IgD-negative memory B cell (primary cell): ENCODE measurements at regions not wholly inside any gene's neighbourhood (a gene's known extent, or its start where the extent isn't known, plus 50 kb on each side); places are given as distances from the start of the nearest gene placed in this dataset.
A peak's percentile ranks its signal among the peaks of the same experiment; 100 is the strongest.

Experiments used
- H3K27ac Mint-ChIP-seq, 3 donors: one replicate each; pipeline ENCODE4 v1.8.0; 2020 to 2022; ENCODE audit warnings: mild to moderate bottlenecking in 3 of 3, mixed read lengths in 3 of 3, moderate library complexity in 1 of 3
- H3K27me3 Mint-ChIP-seq: one replicate; pipeline ENCODE4 v1.8.0; 2021; ENCODE audit warnings: mixed read lengths
- H3K36me3 Mint-ChIP-seq: one replicate; pipeline ENCODE4 v1.8.0; 2020; ENCODE audit warnings: mild to moderate bottlenecking, mixed read lengths
- H3K4me1 Mint-ChIP-seq, 3 donors: one replicate each; pipeline ENCODE4 v1.8.0; 2020 to 2022; ENCODE audit warnings: mixed read lengths in 3 of 3, mild to moderate bottlenecking in 1 of 3
- H3K4me3 Mint-ChIP-seq, 4 donors: one replicate each; pipeline ENCODE4 v1.8.0; 2020 to 2022; ENCODE audit warnings: mild to moderate bottlenecking in 4 of 4, mixed read lengths in 4 of 4, moderate library complexity in 3 of 4
- H3K9me3 Mint-ChIP-seq, 3 donors: one replicate each; pipeline ENCODE4 v1.8.0; 2020 to 2021; ENCODE audit warnings: mixed read lengths in 3 of 3, mild to moderate bottlenecking in 1 of 3

GRCh38 chr6:29999416-29999815 lies 57.1 kb downstream of the HLA-A start:
- Mint-ChIP-seq H3K27ac (peak overlapping the region in 1 of 3 donors; percentile 8), H3K9me3 (peaks cover 0 to 3% (median 0%) of the 10 kb centered on the region in 3 donors), H3K4me1 (no peaks in the 10 kb centered on the region), H3K4me3 (no peak overlapping the region), H3K27me3 (peaks cover 11% of the 10 kb centered on the region), H3K36me3 (peaks cover 9% of the 10 kb centered on the region)

- H3K4me3 Mint-ChIP-seq = no peak overlapping the region
- peaks cover 0 to 3% (median 0%) of the 10 kb centered on the region in 3 donors for H3K9me3 Mint-ChIP-seq
- peaks cover 9% of the 10 kb centered on the region for H3K36me3 Mint-ChIP-seq
- no peak overlapping the region for H3K27ac Mint-ChIP-seq
- H3K27me3 Mint-ChIP-seq = peaks cover 15% of the 10 kb centered on the region
- no peaks in the 10 kb centered on the region for H3K4me1 Mint-ChIP-seq
Observed at GRCh38 chr6:30000156-30000791, 57.9 kb downstream of the HLA-A start.

GRCh38 chr6:30002871-30003270 lies 58.2 kb upstream of the POLR1H start:
- no peak overlapping the region for H3K27ac Mint-ChIP-seq
- H3K27me3 Mint-ChIP-seq = peaks cover 30% of the 10 kb centered on the region
- no peak overlapping the region for H3K4me3 Mint-ChIP-seq
- peaks cover 4 to 10% (median 8%) of the 10 kb centered on the region in 3 donors for H3K4me1 Mint-ChIP-seq
- H3K9me3 Mint-ChIP-seq = peaks cover 0 to 2% (median 0%) of the 10 kb centered on the region in 3 donors
- H3K36me3 Mint-ChIP-seq = peaks cover 9% of the 10 kb centered on the region

- Mint-ChIP-seq H3K9me3 (no peaks in the 10 kb centered on the region), H3K27me3 (peaks cover 29% of the 10 kb centered on the region), H3K27ac (no peak overlapping the region)
Observed at GRCh38 chr6:30005482-30005881, 55.6 kb upstream of the POLR1H start.

GRCh38 chr6:30006170-30007131 lies 54.6 kb upstream of the POLR1H start:
- peak overlapping the region; percentile 68 to 89 (median 79) for H3K4me3 Mint-ChIP-seq
- H3K27me3 Mint-ChIP-seq = peaks cover 29% of the 10 kb centered on the region
- H3K9me3 Mint-ChIP-seq = no peaks in the 10 kb centered on the region
- H3K4me1 Mint-ChIP-seq = peaks cover 4 to 10% (median 8%) of the 10 kb centered on the region in 3 donors
- H3K36me3 Mint-ChIP-seq = peaks cover 9% of the 10 kb centered on the region
- H3K27ac Mint-ChIP-seq = no peak overlapping the region

More at GRCh38 chr6:30005482-30005881, 55.6 kb upstream of the POLR1H start:
- Mint-ChIP-seq H3K4me1 (peaks cover 4 to 10% (median 8%) of the 10 kb centered on the region in 3 donors), H3K4me3 (peak overlapping the region; percentile 64 to 89 (median 79)), H3K36me3 (peaks cover 9% of the 10 kb centered on the region)

GRCh38 chr6:30007132-30007764 lies 53.8 kb upstream of the POLR1H start:
- Mint-ChIP-seq H3K9me3 (no peaks in the 10 kb centered on the region), H3K27me3 (peaks cover 29% of the 10 kb centered on the region), H3K36me3 (peaks cover 7% of the 10 kb centered on the region), H3K4me3 (peak overlapping the region; percentile 68 to 84 (median 77)), H3K27ac (peak overlapping the region in 2 of 3 donors; percentile 48 to 67), H3K4me1 (peaks cover 4 to 10% (median 8%) of the 10 kb centered on the region in 3 donors)

- Mint-ChIP-seq H3K27me3 (peaks cover 29% of the 10 kb centered on the region), H3K4me3 (peak overlapping the region in 2 of 4 donors; percentile 22 to 25), H3K4me1 (peaks cover 4 to 10% (median 8%) of the 10 kb centered on the region in 3 donors), H3K36me3 (peaks cover 4% of the 10 kb centered on the region), H3K27ac (no peak overlapping the region), H3K9me3 (no peaks in the 10 kb centered on the region)
Observed at GRCh38 chr6:30009113-30009512, 52.0 kb upstream of the POLR1H start.
